Natural killer cell (primary cell): ENCODE measurements at regions not wholly inside any gene's neighbourhood (a gene's known extent, or its start where the extent isn't known, plus 50 kb on each side); places are given as distances from the start of the nearest gene placed in this dataset.
A peak's percentile ranks its signal among the peaks of the same experiment; 100 is the strongest.

Experiments
- ATAC-seq, 3 donors: fragments of 150-1000 bp in 2 of 3; fragments of 200-7000 bp in 1 of 3; cut with Tn5 transposase; 1 replicate in 1 of 3; 2 replicates in 2 of 3; pipeline ENCODE4 v1.10.0; 2021; ENCODE audit warnings: mild to moderate bottlenecking in 2 of 3, moderate library complexity in 2 of 3
- DNase-seq, 2 donors: peaks; one replicate each; pipeline versions ENCODE4 v3.0.0 to v3.0.0-alpha.2; 2013 to 2021; ENCODE audit warnings: mixed read lengths in 1 of 2
- H3K27ac ChIP-seq: one replicate; pipeline ENCODE4 v1.5.1; 2013; ENCODE audit warnings: mild to moderate bottlenecking, low read length
- H3K27me3 ChIP-seq: one replicate; pipeline ENCODE4 v1.6.1; 2013; ENCODE audit warnings: low read length; ENCODE audit not compliant: control insufficient read depth, insufficient read depth
- H3K36me3 ChIP-seq: one replicate; pipeline ENCODE4 v1.6.1; 2013; ENCODE audit warnings: low read length; ENCODE audit not compliant: control insufficient read depth, insufficient read depth
- H3K4me1 ChIP-seq: one replicate; pipeline ENCODE4 v1.6.1; 2013; ENCODE audit warnings: low read length; ENCODE audit not compliant: control insufficient read depth, insufficient read depth
- H3K4me3 ChIP-seq: one replicate; pipeline ENCODE4 v1.5.1; 2013; ENCODE audit warnings: low read length
- H3K9me3 ChIP-seq: one replicate; pipeline ENCODE4 v1.6.1; 2013; ENCODE audit warnings: low read length; ENCODE audit not compliant: control insufficient read depth, insufficient read depth
- H3K27ac Mint-ChIP-seq, 2 donors: one replicate each; pipeline ENCODE4 v1.8.0; 2022; ENCODE audit warnings: mild to moderate bottlenecking in 2 of 2, mixed read lengths in 2 of 2, moderate library complexity in 1 of 2
- H3K27me3 Mint-ChIP-seq, 2 donors: one replicate each; pipeline ENCODE4 v1.8.0; 2022; ENCODE audit warnings: low read depth in 2 of 2, mixed read lengths in 2 of 2
- H3K36me3 Mint-ChIP-seq: one replicate; pipeline ENCODE4 v1.8.0; 2022; ENCODE audit warnings: mixed read lengths
- H3K4me1 Mint-ChIP-seq, 2 donors: one replicate each; pipeline ENCODE4 v1.8.0; 2022; ENCODE audit warnings: mixed read lengths in 2 of 2
- H3K4me3 Mint-ChIP-seq: one replicate; pipeline ENCODE4 v1.8.0; 2022; ENCODE audit warnings: mild to moderate bottlenecking, moderate library complexity, mixed read lengths
- H3K9me3 Mint-ChIP-seq, 2 donors: one replicate each; pipeline ENCODE4 v1.8.0; 2022; ENCODE audit warnings: mixed read lengths in 2 of 2
- WGBS: methylation state at CpG from one replicate; pipeline ENCODE4 v1.1.7; 2013; ENCODE audit warnings: missing lambda C conversion rate; ENCODE audit not compliant: insufficient coverage; 5-methylcytosine and 5-hydroxymethylcytosine counted together
- intact Hi-C: fragments of 100-400 bp; cut with micrococcal nuclease; formaldehyde crosslinking; loops from one replicate; pipeline ENCODE4 v1.14.2; 2022
- TF ChIP-seq, protein P1 (sequence below): fragments of 200-600 bp; IDR thresholded peaks from one replicate; pipeline ENCODE4 v1.8.0; 2022; ENCODE audit warnings: antibody characterized with exemption

- intact Hi-C loops = no loop called here
- DNase-seq (no peak), ATAC-seq (peak in 1 of 3 donors; percentile 40)
- peaks cover 0 to 4% of the 10 kb centered on the region in 2 donors for H3K27me3 Mint-ChIP-seq
- 49% methylated on average over 13 of the region's 13 CpGs for WGBS
- no peaks in the 10 kb centered on the region for H3K27me3 ChIP-seq
- peaks cover 23% of the 10 kb centered on the region for H3K4me1 ChIP-seq
- TF ChIP-seq, protein P1, sequence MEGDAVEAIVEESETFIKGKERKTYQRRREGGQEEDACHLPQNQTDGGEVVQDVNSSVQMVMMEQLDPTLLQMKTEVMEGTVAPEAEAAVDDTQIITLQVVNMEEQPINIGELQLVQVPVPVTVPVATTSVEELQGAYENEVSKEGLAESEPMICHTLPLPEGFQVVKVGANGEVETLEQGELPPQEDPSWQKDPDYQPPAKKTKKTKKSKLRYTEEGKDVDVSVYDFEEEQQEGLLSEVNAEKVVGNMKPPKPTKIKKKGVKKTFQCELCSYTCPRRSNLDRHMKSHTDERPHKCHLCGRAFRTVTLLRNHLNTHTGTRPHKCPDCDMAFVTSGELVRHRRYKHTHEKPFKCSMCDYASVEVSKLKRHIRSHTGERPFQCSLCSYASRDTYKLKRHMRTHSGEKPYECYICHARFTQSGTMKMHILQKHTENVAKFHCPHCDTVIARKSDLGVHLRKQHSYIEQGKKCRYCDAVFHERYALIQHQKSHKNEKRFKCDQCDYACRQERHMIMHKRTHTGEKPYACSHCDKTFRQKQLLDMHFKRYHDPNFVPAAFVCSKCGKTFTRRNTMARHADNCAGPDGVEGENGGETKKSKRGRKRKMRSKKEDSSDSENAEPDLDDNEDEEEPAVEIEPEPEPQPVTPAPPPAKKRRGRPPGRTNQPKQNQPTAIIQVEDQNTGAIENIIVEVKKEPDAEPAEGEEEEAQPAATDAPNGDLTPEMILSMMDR = no peak
- H3K27ac ChIP-seq = no peak overlapping the region
- H3K4me1 Mint-ChIP-seq = peaks cover 35 to 64% of the 10 kb centered on the region in 2 donors
- H3K9me3 ChIP-seq = no peaks in the 10 kb centered on the region
- peaks cover 0 to 2% of the 10 kb centered on the region in 2 donors for H3K9me3 Mint-ChIP-seq
- no peaks in the 10 kb centered on the region for H3K36me3 ChIP-seq
- no peaks in the 10 kb centered on the region for H3K36me3 Mint-ChIP-seq
- H3K27ac Mint-ChIP-seq = peak overlapping the region in 1 of 2 donors; percentile 52
- H3K4me3 ChIP-seq = no peak overlapping the region
- peak overlapping the region; percentile 26 for H3K4me3 Mint-ChIP-seq
These were observed 526.3 kb downstream of the MATN1 start for GRCh38 chr1:30196872-30197638.

GRCh38 chr1:30196457-30196856, 526.9 kb downstream of the MATN1 start:
- Mint-ChIP-seq H3K27me3 (peaks cover 0 to 4% of the 10 kb centered on the region in 2 donors), H3K36me3 (no peaks in the 10 kb centered on the region), H3K4me1 (peaks cover 38 to 69% of the 10 kb centered on the region in 2 donors), H3K9me3 (peaks cover 0 to 2% of the 10 kb centered on the region in 2 donors), H3K27ac (peak overlapping the region in 1 of 2 donors; percentile 52), H3K4me3 (no peak overlapping the region)
- no peak for DNase-seq
- Histone ChIP-seq H3K4me3 (no peak overlapping the region), H3K4me1 (peaks cover 29% of the 10 kb centered on the region), H3K36me3 (no peaks in the 10 kb centered on the region), H3K9me3 (no peaks in the 10 kb centered on the region), H3K27me3 (no peaks in the 10 kb centered on the region), H3K27ac (no peak overlapping the region)
- ATAC-seq = peak in 1 of 3 donors; percentile 12
- intact Hi-C loops = no loop called here
- TF ChIP-seq, protein P1 = no peak

- intact Hi-C loops = no loop called here
- H3K36me3 Mint-ChIP-seq = no peaks in the 10 kb centered on the region
- Histone ChIP-seq H3K27ac (no peak overlapping the region), H3K36me3 (no peaks in the 10 kb centered on the region), H3K4me1 (peaks cover 38% of the 10 kb centered on the region), H3K9me3 (no peaks in the 10 kb centered on the region), H3K27me3 (no peaks in the 10 kb centered on the region), H3K4me3 (no peak overlapping the region)
- H3K27me3 Mint-ChIP-seq = peaks cover 0 to 4% of the 10 kb centered on the region in 2 donors
- no peaks in the 10 kb centered on the region for H3K9me3 Mint-ChIP-seq
- ATAC-seq (no peak), DNase-seq (no peak)
- TF ChIP-seq, protein P1 = no peak
- peak overlapping the region in 1 of 2 donors; percentile 67 for H3K27ac Mint-ChIP-seq
- WGBS = 93% methylated on average over 17 of the region's 17 CpGs
- H3K4me3 Mint-ChIP-seq = no peak overlapping the region
- H3K4me1 Mint-ChIP-seq = peaks cover 46 to 78% of the 10 kb centered on the region in 2 donors
These were observed 527.8 kb downstream of the MATN1 start for GRCh38 chr1:30195424-30196134.
